ENCODE measurements at regions not wholly inside any gene's neighbourhood (a gene's known extent, or its start where the extent isn't known, plus 50 kb on each side); places are given as distances from the start of the nearest gene placed in this dataset.
A peak's percentile ranks its signal among the peaks of the same experiment; 100 is the strongest.

- TF ChIP-seq, protein P1, sequence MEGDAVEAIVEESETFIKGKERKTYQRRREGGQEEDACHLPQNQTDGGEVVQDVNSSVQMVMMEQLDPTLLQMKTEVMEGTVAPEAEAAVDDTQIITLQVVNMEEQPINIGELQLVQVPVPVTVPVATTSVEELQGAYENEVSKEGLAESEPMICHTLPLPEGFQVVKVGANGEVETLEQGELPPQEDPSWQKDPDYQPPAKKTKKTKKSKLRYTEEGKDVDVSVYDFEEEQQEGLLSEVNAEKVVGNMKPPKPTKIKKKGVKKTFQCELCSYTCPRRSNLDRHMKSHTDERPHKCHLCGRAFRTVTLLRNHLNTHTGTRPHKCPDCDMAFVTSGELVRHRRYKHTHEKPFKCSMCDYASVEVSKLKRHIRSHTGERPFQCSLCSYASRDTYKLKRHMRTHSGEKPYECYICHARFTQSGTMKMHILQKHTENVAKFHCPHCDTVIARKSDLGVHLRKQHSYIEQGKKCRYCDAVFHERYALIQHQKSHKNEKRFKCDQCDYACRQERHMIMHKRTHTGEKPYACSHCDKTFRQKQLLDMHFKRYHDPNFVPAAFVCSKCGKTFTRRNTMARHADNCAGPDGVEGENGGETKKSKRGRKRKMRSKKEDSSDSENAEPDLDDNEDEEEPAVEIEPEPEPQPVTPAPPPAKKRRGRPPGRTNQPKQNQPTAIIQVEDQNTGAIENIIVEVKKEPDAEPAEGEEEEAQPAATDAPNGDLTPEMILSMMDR (IDR thresholded peaks at IDR 0.05; ENCODE audit: extremely low read depth, insufficient read depth, missing control alignments), result peak; percentile 48
- in situ Hi-C loops (cut with MboI; ENCODE audit: low pct_unique_long_range_greater_than_20kb, low sequenced_read_pairs, unreplicated experiment), result no loop called here
- DNase-seq (ENCODE audit: low spot score), result peak; percentile 23
Measured at GRCh38 chr16:19980632-19981265, 92.9 kb downstream of the GPR139 start.

DNA sequence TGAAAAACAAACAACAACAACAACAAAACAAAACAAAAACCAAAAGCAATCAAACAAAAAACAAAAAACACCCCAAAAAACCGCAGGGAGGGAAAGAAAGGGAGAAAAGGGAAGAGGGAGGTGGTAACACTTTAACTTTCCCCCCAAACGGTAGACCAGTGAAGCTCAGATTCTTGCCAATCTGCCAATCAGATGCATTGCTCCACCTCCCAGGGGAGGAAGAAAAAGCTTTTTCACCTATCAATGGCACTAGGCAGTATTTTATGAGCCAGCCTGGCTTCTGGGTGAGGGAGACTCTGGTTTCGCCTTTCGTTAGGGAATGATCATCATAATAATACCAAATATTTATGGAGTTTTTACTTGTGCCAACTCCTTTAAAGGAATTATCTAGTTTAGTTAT, 94.1 kb downstream of the GPR139 start:
- DNase-seq (ENCODE audit: low spot score), result no peak
- TF ChIP-seq, protein P1 (IDR thresholded peaks at IDR 0.05; ENCODE audit: extremely low read depth, insufficient read depth, missing control alignments), result no peak
- in situ Hi-C loops (cut with MboI; ENCODE audit: low pct_unique_long_range_greater_than_20kb, low sequenced_read_pairs, unreplicated experiment), result no loop called here

GRCh38 chr16:19974607-19975006, 90.0 kb upstream of the GPRC5B start:
- TF ChIP-seq, protein P1 (IDR thresholded peaks at IDR 0.05; ENCODE audit: extremely low read depth, insufficient read depth, missing control alignments), result no peak
- in situ Hi-C loops (cut with MboI; ENCODE audit: low pct_unique_long_range_greater_than_20kb, low sequenced_read_pairs, unreplicated experiment), result no loop called here
- DNase-seq (ENCODE audit: low spot score), result no peak

GRCh38 chr16:19972111-19972510, 87.5 kb upstream of the GPRC5B start:
- TF ChIP-seq, protein P1 (IDR thresholded peaks at IDR 0.05; ENCODE audit: extremely low read depth, insufficient read depth, missing control alignments), result no peak
- no peak for DNase-seq (ENCODE audit: low spot score)
- in situ Hi-C loops (cut with MboI; ENCODE audit: low pct_unique_long_range_greater_than_20kb, low sequenced_read_pairs, unreplicated experiment), result no loop called here

DNA sequence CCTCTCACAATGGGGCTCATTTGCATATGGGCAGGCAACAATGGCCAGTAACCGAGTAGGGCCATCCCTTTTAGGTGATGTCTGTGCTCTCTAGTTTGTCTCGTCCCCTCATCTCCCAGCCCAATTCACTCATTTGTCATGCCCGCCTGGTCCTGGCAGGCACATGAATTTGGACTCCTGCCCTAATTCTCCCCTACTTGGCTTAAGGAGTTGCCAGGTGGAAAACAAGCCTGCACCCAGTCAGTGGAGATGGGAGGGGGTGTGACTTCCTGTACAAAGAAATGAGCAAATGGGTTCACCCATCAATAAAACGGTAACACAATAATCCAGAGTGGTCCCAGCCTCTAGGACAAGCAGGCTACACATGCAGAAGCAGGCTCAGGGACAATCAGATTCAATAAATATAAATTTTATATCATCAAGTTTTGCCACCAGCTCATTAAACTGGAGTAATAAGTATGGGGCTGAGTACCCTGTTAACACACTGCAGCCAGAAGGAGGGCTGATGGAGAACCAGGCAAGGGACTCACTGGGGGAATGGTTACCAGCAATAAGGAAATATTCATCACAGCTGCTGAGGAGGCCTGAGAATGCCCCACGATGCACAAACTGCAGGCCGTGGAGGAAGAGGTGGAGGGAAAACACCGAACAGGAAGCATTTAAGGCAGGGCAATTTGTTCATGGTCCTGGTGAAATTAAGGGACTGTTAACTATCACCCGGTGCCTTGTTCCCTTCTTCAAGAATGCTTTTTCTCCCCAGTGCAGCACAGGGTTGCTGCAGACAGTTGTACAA, 84.4 kb upstream of the GPRC5B start:
- TF ChIP-seq, protein P1 (IDR thresholded peaks at IDR 0.05; ENCODE audit: extremely low read depth, insufficient read depth, missing control alignments), result no peak
- no peak for DNase-seq (ENCODE audit: low spot score)
- in situ Hi-C loops (cut with MboI; ENCODE audit: low pct_unique_long_range_greater_than_20kb, low sequenced_read_pairs, unreplicated experiment), result no loop called here

DNA sequence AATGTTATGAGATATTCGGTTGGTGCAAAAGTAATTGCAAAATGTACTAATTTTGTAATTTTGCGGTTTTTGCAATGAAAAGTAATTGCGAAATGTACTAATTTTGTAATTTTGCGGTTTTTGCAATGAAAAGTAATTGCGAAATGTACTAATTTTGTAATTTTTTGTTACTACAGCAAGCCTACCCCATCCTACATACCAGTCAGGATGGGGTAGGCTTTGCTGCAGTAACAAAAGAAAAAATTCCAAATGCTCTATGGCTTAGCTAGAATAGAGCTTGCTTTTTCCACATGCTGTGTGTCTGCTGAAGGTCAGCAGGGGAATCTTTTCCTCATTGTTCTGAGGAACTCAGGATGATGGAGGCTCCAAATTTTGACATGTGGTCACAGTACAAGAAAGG, 83.3 kb upstream of the GPRC5B start:
- TF ChIP-seq, protein P1 (IDR thresholded peaks at IDR 0.05; ENCODE audit: extremely low read depth, insufficient read depth, missing control alignments), result no peak
- in situ Hi-C loops (cut with MboI; ENCODE audit: low pct_unique_long_range_greater_than_20kb, low sequenced_read_pairs, unreplicated experiment), result no loop called here
- DNase-seq (ENCODE audit: low spot score), result no peak
